ENCODE measurements at regions not wholly inside any gene's neighbourhood (a gene's known extent, or its start where the extent isn't known, plus 50 kb on each side); places are given as distances from the start of the nearest gene placed in this dataset.

GRCh38 chr16:51731160-51731559 lies 580.1 kb upstream of the SALL1 start:
- Histone ChIP-seq H3K27ac (replicated peaks) (no peak overlapping the region), H3K27me3 (ENCODE audit: low read depth) (no peaks in the 10 kb centered on the region), H3K4me1 (no peaks in the 10 kb centered on the region), H3K4me3 (no peak overlapping the region), H3K36me3 (no peaks in the 10 kb centered on the region), H3K9me3 (replicated peaks) (peaks cover 8% of the 10 kb centered on the region)
- TF ChIP-seq, protein P1, sequence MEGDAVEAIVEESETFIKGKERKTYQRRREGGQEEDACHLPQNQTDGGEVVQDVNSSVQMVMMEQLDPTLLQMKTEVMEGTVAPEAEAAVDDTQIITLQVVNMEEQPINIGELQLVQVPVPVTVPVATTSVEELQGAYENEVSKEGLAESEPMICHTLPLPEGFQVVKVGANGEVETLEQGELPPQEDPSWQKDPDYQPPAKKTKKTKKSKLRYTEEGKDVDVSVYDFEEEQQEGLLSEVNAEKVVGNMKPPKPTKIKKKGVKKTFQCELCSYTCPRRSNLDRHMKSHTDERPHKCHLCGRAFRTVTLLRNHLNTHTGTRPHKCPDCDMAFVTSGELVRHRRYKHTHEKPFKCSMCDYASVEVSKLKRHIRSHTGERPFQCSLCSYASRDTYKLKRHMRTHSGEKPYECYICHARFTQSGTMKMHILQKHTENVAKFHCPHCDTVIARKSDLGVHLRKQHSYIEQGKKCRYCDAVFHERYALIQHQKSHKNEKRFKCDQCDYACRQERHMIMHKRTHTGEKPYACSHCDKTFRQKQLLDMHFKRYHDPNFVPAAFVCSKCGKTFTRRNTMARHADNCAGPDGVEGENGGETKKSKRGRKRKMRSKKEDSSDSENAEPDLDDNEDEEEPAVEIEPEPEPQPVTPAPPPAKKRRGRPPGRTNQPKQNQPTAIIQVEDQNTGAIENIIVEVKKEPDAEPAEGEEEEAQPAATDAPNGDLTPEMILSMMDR (IDR thresholded peaks at IDR 0.05; ENCODE audit: borderline replicate concordance) = no peak
- DNase-seq = no peak
- intact Hi-C loops (cut with micrococcal nuclease) = no loop called here

DNA sequence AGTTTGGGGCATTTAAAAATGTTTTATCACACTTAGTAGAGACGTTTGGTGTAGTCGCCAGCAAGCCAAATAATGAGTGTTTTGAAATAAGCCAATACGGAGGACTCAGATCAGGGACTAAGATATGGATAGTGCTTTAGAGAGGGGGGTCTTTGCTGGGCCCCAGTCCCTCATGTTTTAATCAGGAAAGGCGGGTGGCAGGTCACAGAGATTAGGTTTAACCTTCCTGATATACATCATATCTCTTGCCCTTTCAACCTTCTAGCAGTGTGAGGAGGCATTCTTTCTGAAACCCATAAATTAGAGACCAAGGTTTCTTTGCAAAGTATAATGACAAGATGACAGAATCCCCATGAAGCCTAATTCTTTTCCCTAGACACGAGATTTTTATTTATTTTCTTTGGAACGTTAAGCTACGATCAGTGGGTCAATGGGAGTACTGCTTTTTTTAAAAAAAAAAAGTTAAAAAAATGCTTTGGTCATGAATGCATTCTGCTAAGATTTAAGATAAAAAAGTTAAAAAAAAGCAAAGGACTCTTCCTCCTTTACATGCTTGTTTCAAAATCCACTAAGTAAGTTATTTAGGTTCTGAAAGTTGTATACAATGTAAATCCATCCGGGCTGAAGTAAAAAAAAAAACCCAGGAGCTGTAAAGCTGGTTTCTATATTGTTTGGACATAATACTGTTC lies 572.1 kb upstream of the SALL1 start:
- intact Hi-C loops (cut with micrococcal nuclease) = no loop called here
- H3K9me3 ChIP-seq (replicated peaks) = peaks cover 12% of the 10 kb centered on the region
- TF ChIP-seq, protein P1 (IDR thresholded peaks at IDR 0.05; ENCODE audit: borderline replicate concordance) = no peak
- H3K36me3 ChIP-seq = no peaks in the 10 kb centered on the region
- H3K4me1 ChIP-seq = no peaks in the 10 kb centered on the region
- no peak overlapping the region for H3K4me3 ChIP-seq
- DNase-seq = no peak
- no peaks in the 10 kb centered on the region for H3K27me3 ChIP-seq (ENCODE audit: low read depth)
- H3K27ac ChIP-seq (replicated peaks) = no peak overlapping the region

- no peaks in the 10 kb centered on the region for H3K36me3 ChIP-seq
- no peak overlapping the region for H3K27ac ChIP-seq (replicated peaks)
- intact Hi-C loops (cut with micrococcal nuclease) = no loop called here
- no peak for DNase-seq
- TF ChIP-seq, protein P1 (IDR thresholded peaks at IDR 0.05; ENCODE audit: borderline replicate concordance) = no peak
- H3K4me1 ChIP-seq = no peaks in the 10 kb centered on the region
- no peak overlapping the region for H3K4me3 ChIP-seq
- H3K27me3 ChIP-seq (ENCODE audit: low read depth) = no peaks in the 10 kb centered on the region
- peaks cover 12% of the 10 kb centered on the region for H3K9me3 ChIP-seq (replicated peaks)
Observed at GRCh38 chr16:51722467-51722866, 571.4 kb upstream of the SALL1 start.

DNA sequence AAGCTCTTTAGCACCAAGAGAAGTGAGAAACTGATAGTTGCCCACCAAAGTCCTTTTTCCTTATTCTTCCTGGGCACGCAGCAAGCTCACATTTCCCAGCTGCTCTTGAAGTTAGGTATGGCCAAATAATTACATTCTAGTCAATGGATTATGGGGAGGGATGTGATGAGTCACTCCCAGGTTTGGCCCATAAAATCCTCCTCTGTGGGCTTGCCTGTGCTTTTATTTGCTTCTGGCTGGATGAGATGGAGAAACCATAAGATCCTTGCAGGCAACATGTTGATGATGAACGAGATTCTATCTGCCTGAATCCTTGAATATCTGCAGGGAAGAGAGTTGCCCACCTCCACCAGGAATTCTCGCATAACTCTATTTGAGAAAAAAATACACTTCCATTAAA lies 568.3 kb upstream of the SALL1 start:
- intact Hi-C loops (cut with micrococcal nuclease) = no loop called here

DNA sequence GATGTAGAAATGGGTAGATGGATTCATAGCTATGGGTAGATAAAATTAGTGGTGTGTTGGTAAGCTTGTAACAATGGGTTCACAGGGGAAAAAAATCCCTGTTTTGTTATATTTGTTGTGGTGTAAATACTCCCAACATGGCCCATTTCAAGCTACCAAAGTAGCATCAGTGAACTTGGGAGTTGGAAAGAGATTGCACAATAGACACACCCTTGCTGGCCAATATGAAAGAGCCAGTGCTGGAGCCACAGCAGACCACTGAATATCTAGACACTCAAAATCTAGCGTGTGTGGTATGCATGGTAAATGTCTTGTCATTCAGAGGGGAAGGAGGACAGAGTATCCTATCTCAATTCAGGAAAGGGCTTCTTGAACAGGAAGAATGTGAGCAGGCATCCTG lies 565.1 kb upstream of the SALL1 start:
- intact Hi-C loops (cut with micrococcal nuclease) = no loop called here
- Histone ChIP-seq H3K4me1 (no peaks in the 10 kb centered on the region), H3K9me3 (replicated peaks) (peaks cover 22% of the 10 kb centered on the region), H3K36me3 (no peaks in the 10 kb centered on the region), H3K27me3 (ENCODE audit: low read depth) (no peaks in the 10 kb centered on the region), H3K27ac (replicated peaks) (no peak overlapping the region), H3K4me3 (no peak overlapping the region)
- DNase-seq = no peak
- TF ChIP-seq, protein P1 (IDR thresholded peaks at IDR 0.05; ENCODE audit: borderline replicate concordance) = no peak

More for the DNA sequence above, 568.3 kb upstream of the SALL1 start:
- Histone ChIP-seq H3K27me3 (ENCODE audit: low read depth) (no peaks in the 10 kb centered on the region), H3K36me3 (no peaks in the 10 kb centered on the region), H3K9me3 (replicated peaks) (peaks cover 12% of the 10 kb centered on the region), H3K4me3 (no peak overlapping the region), H3K4me1 (no peaks in the 10 kb centered on the region), H3K27ac (replicated peaks) (no peak overlapping the region)
- DNase-seq = no peak
- TF ChIP-seq, protein P1 (IDR thresholded peaks at IDR 0.05; ENCODE audit: borderline replicate concordance) = no peak

All from left ventricle myocardium inferior (tissue), 1 donor.